ENCODE measurements at regions not wholly inside any gene's neighbourhood (a gene's known extent, or its start where the extent isn't known, plus 50 kb on each side); places are given as distances from the start of the nearest gene placed in this dataset.

DNA sequence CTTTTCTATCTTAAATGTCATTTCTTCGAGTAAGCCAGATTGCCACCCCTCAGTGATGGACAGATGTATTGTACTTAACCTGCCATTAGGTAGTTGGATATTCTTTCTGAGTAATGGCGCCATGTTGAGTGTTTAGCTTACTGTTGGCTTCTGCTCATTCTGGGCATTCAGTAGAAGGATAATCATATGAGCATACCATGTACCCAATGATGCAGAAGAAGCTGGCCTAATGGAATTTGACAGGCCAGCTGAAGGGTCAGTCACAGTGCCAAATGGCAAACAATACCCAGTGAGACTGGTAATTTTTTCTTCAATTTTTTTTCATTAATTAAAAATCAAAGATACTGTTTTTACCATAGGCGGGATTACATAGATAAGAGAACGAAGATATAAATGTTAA lies 1010.8 kb upstream of the EYS start (continued):
- TF ChIP-seq TARDBP (IDR thresholded peaks at IDR 0.05; ENCODE audit: borderline replicate concordance) (no peak), FOS (IDR thresholded peaks at IDR 0.05; ENCODE audit: borderline replicate concordance, extremely low read depth, insufficient read length) (no peak), CEBPB (IDR thresholded peaks at IDR 0.05; ENCODE audit: borderline replicate concordance in 1 of 2, low read depth in 2 of 2, low read length in 2 of 2) (no peak), CHD2 (IDR thresholded peaks at IDR 0.05; ENCODE audit: borderline replicate concordance, low read depth, low read length) (no peak), SP1 (IDR thresholded peaks at IDR 0.05; ENCODE audit: low read depth, low read length) (no peak), ZBTB4 (CRISPR knock-in tag; IDR thresholded peaks at IDR 0.05) (no peak)
- TF ChIP-seq, protein P1, sequence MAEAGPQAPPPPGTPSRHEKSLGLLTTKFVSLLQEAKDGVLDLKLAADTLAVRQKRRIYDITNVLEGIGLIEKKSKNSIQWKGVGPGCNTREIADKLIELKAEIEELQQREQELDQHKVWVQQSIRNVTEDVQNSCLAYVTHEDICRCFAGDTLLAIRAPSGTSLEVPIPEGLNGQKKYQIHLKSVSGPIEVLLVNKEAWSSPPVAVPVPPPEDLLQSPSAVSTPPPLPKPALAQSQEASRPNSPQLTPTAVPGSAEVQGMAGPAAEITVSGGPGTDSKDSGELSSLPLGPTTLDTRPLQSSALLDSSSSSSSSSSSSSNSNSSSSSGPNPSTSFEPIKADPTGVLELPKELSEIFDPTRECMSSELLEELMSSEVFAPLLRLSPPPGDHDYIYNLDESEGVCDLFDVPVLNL (IDR thresholded peaks at IDR 0.05; ENCODE audit: low read depth, low read length) = no peak
- TF ChIP-seq, protein P2, sequence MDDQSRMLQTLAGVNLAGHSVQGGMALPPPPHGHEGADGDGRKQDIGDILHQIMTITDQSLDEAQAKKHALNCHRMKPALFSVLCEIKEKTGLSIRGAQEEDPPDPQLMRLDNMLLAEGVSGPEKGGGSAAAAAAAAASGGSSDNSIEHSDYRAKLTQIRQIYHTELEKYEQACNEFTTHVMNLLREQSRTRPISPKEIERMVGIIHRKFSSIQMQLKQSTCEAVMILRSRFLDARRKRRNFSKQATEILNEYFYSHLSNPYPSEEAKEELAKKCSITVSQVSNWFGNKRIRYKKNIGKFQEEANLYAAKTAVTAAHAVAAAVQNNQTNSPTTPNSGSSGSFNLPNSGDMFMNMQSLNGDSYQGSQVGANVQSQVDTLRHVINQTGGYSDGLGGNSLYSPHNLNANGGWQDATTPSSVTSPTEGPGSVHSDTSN (IDR thresholded peaks at IDR 0.05; ENCODE audit: insufficient replicate concordance, low read depth, low read length) = no peak
